ENCODE measurements at regions not wholly inside any gene's neighbourhood (a gene's known extent, or its start where the extent isn't known, plus 50 kb on each side); places are given as distances from the start of the nearest gene placed in this dataset.

DNA sequence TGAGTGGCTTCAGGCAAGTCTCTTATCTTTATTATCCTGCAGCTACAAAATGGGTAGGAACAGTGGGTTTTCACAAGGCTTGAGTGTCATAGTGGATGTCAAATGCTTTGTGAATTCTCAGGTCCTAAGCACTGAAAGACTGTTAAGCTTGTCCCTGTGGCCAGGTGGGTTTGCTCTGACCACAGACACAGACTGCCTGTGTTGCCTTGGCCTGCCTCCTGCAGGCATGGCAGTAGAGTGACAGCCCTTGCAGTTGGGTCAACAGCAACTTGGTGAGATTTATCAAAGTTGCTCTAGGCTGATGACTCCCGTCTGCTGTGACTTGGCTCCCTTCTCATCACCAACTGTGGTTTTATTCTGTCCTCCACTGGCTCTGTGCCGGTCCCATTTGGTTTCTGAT, 520.0 kb upstream of the CCDC196 start:
- WGBS, 2 experiments (ENCODE audit: extremely low coverage in 2 of 2, insufficient read length in 1 of 2): 43% methylated on average over 1 of the region's 2 CpGs; no CpG with 5 or more reads in 1 of the 2 experiments
- in situ Hi-C loops (cut with MboI; ENCODE audit: low sequenced_read_pairs): loop anchor here (10.0 kb wide), 1 partner anchor 541 kb away; no protein-coding TSS in a partner anchor
- no peak overlapping the region for H2BK120ac ChIP-seq (ENCODE audit: low read depth, low read length)
- H3K4me1 ChIP-seq (ENCODE audit: control insufficient read depth, insufficient read depth, low read length): no peaks in the 10 kb centered on the region
- H3K9me3 ChIP-seq (ENCODE audit: control insufficient read depth, insufficient read depth, low read length): no peaks in the 10 kb centered on the region
- ATAC-seq (ENCODE audit: low read depth) (no peak), DNase-seq (no peak)
- no peak overlapping the region for H3K18ac ChIP-seq (ENCODE audit: low read depth, low read length)
- H4K8ac ChIP-seq (ENCODE audit: low read depth in 2 of 2, low read length in 2 of 2): no peak overlapping the region
- no peak overlapping the region for H2BK5ac ChIP-seq (ENCODE audit: low read depth, low read length, poor library complexity, severe bottlenecking)
- dilution Hi-C loops (cut with HindIII; ENCODE audit: low sequenced_read_pairs, unreplicated experiment): no loop called here
- POLR2A ChIA-PET (ENCODE audit: unreplicated experiment): no interaction called here
- no peak overlapping the region for H3K23ac ChIP-seq (ENCODE audit: low read depth, low read length)
- H2BK20ac ChIP-seq (ENCODE audit: low read depth, low read length): no peak overlapping the region
- no peak for TF ChIP-seq CTCF (conservative IDR thresholded peaks at IDR 0.05; ENCODE audit: low read depth, low read length)
- TF ChIP-seq MAZ (IDR thresholded peaks at IDR 0.05; ENCODE audit: borderline replicate concordance, low read depth, low read length): no peak
- no peak for TF ChIP-seq RFX5 (IDR thresholded peaks at IDR 0.05; ENCODE audit: low read depth, low read length)
- no peak for TF ChIP-seq MXI1 (IDR thresholded peaks at IDR 0.05; ENCODE audit: borderline replicate concordance, low read depth, low read length)
- no peak for TF ChIP-seq MAFK (IDR thresholded peaks at IDR 0.05; ENCODE audit: low read depth, low read length)
- no peak for TF ChIP-seq BHLHE40 (IDR thresholded peaks at IDR 0.05; ENCODE audit: low read depth, low read length)
- TF ChIP-seq, protein P1, sequence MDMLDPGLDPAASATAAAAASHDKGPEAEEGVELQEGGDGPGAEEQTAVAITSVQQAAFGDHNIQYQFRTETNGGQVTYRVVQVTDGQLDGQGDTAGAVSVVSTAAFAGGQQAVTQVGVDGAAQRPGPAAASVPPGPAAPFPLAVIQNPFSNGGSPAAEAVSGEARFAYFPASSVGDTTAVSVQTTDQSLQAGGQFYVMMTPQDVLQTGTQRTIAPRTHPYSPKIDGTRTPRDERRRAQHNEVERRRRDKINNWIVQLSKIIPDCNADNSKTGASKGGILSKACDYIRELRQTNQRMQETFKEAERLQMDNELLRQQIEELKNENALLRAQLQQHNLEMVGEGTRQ (IDR thresholded peaks at IDR 0.05; ENCODE audit: low read depth, low read length): no peak
- no peak for TF ChIP-seq NFE2L2 (IDR thresholded peaks at IDR 0.05; ENCODE audit: low read depth, low read length)
- no peak for TF ChIP-seq RCOR1 (IDR thresholded peaks at IDR 0.05; ENCODE audit: insufficient replicate concordance, low read length)
- TF ChIP-seq ELK1 (IDR thresholded peaks at IDR 0.05; ENCODE audit: borderline replicate concordance, low read depth, low read length): no peak
- no peak for TF ChIP-seq SMC3 (IDR thresholded peaks at IDR 0.05; ENCODE audit: low read depth, low read length)
- TF ChIP-seq RAD21 (IDR thresholded peaks at IDR 0.05; ENCODE audit: low read length): no peak
- no peak for TF ChIP-seq CHD1 (IDR thresholded peaks at IDR 0.05; ENCODE audit: low read depth, low read length)
- TF ChIP-seq CEBPB (IDR thresholded peaks at IDR 0.05; ENCODE audit: low read depth, low read length): no peak
- no peak for TF ChIP-seq FOS (IDR thresholded peaks at IDR 0.05; ENCODE audit: low read depth, low read length)
- no peak for TF ChIP-seq POLR2A (IDR thresholded peaks at IDR 0.05; ENCODE audit: low read depth, low read length)
- H3K9ac ChIP-seq (ENCODE audit: low read depth, low read length): no peak overlapping the region
- no peak overlapping the region for H2AK5ac ChIP-seq (ENCODE audit: low read depth, low read length)
- H3K4ac ChIP-seq (ENCODE audit: low read depth, low read length): no peak overlapping the region
- H3K14ac ChIP-seq (replicated peaks; ENCODE audit: low read depth, low read length): no peak overlapping the region
- no peak overlapping the region for H3K27ac ChIP-seq (ENCODE audit: insufficient read depth, low read length)
- no peak overlapping the region for H3K56ac ChIP-seq (ENCODE audit: extremely low read depth, insufficient read depth, low read length)
- no peak overlapping the region for H2AFZ ChIP-seq (replicated peaks; ENCODE audit: low read length, poor library complexity)
- H4K91ac ChIP-seq (ENCODE audit: insufficient read depth, low read depth, low read length): no peak overlapping the region
- no peaks in the 10 kb centered on the region for H3K79me1 ChIP-seq (ENCODE audit: low read depth in 1 of 2, low read length in 2 of 2)
- H3K4me2 ChIP-seq (ENCODE audit: low read depth, low read length): no peak overlapping the region
- BruUV-seq (replicated peaks): no TSS peak
- intact Hi-C loops (cut with micrococcal nuclease): no loop called here
- no peaks in the 10 kb centered on the region for H3K36me3 ChIP-seq (ENCODE audit: control insufficient read depth, insufficient read depth, low read length)
- H3K4me3 ChIP-seq (ENCODE audit: insufficient read depth, low read depth, low read length): no peak overlapping the region
- CTCF ChIA-PET: no interaction called here
- no peak overlapping the region for H2BK15ac ChIP-seq (ENCODE audit: low read depth, low read length)
- no peak overlapping the region for H2AK9ac ChIP-seq (replicated peaks; ENCODE audit: low read depth, low read length, poor library complexity)
- H4K20me1 ChIP-seq (ENCODE audit: insufficient read depth, low read length): no peaks in the 10 kb centered on the region
- H3K27me3 ChIP-seq (ENCODE audit: control insufficient read depth, insufficient read depth, low read length): no peaks in the 10 kb centered on the region
- no peaks in the 10 kb centered on the region for H3K9me1 ChIP-seq (ENCODE audit: insufficient read depth, low read length)
- H4K5ac ChIP-seq (ENCODE audit: low read depth, low read length): no peak overlapping the region
